PC-3 (cell line): ENCODE measurements at regions not wholly inside any gene's neighbourhood (a gene's known extent, or its start where the extent isn't known, plus 50 kb on each side); places are given as distances from the start of the nearest gene placed in this dataset.

Experiments used
- EZH2 ChIP-seq: fragments of 300-600 bp; sonication (generic); IDR thresholded peaks from one replicate; pipeline ENCODE4 v1.6.1; 2017; ENCODE audit warnings: antibody characterized with exemption, mild to moderate bottlenecking, low read length; ENCODE audit not compliant: unreplicated experiment
- EZH2phosphoT487 ChIP-seq: fragments of 300-600 bp; sonication (generic); IDR thresholded peaks from 2 replicates; pipeline ENCODE4 v1.6.1; 2018; ENCODE audit warnings: mild to moderate bottlenecking, antibody characterized with exemption, low read length, borderline replicate concordance
- TF ChIP-seq, protein P1 (sequence below): fragments of 300-600 bp; sonication (generic); conservative IDR thresholded peaks from 2 replicates; pipeline ENCODE4 v1.5.1; 2017; ENCODE audit warnings: antibody characterized with exemption, low read depth, mild to moderate bottlenecking, low read length

DNA sequence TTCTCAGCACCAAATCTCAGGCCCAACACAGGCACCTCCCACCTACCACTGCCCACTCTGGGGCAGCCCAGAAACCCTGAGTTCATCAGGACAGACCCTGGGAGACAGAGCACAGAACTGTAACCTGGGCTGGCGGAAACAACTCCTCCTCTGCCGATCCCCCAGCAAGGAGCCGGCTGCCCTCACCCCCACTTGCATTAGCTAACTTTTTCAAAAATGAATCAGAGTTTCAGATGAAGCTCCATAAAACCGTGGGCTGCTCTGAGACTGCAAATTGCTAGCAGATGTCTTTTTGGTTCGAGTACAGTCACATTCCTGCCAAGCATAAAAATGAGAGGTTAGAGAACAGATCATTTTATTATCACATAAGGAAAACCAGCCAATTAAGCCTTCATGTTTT is 93.4 kb upstream of the PARD3 start:
- TF ChIP-seq, protein P1, sequence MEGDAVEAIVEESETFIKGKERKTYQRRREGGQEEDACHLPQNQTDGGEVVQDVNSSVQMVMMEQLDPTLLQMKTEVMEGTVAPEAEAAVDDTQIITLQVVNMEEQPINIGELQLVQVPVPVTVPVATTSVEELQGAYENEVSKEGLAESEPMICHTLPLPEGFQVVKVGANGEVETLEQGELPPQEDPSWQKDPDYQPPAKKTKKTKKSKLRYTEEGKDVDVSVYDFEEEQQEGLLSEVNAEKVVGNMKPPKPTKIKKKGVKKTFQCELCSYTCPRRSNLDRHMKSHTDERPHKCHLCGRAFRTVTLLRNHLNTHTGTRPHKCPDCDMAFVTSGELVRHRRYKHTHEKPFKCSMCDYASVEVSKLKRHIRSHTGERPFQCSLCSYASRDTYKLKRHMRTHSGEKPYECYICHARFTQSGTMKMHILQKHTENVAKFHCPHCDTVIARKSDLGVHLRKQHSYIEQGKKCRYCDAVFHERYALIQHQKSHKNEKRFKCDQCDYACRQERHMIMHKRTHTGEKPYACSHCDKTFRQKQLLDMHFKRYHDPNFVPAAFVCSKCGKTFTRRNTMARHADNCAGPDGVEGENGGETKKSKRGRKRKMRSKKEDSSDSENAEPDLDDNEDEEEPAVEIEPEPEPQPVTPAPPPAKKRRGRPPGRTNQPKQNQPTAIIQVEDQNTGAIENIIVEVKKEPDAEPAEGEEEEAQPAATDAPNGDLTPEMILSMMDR, result no peak
- TF ChIP-seq EZH2 (no peak), EZH2phosphoT487 (no peak)
